ENCODE measurements at regions not wholly inside any gene's neighbourhood (a gene's known extent, or its start where the extent isn't known, plus 50 kb on each side); places are given as distances from the start of the nearest gene placed in this dataset.

DNA sequence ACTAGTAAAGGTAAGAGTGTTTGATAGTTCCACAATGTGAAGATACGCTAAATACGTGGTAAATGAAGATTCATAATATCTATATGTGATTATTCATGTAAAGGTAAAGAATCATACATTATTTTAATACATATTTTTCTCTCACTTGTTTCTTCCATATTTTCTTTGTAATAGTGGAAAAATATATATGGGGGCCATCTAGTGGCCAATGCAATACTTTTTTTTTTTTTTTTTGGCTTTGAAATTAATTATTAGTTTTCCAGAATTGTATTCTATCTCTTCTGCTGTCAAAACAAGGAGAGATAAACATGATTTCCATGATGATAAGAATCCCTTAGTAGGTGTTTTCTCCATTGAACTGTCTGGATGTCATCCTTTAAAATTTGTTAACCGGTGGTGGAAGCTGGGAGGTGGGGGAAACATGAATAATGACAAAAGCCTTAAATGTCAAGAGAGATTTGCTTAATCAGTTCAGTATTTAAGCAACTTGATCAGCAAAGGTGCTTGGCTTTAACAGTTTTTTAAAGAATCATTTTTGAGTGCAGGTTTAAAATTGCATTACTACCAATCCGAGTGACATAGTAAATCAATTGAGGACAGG lies 508.7 kb upstream of the HTR2C start:
- no peak for TF ChIP-seq SIX5 (IDR thresholded peaks at IDR 0.05; ENCODE audit: low read depth, low read length)
- no peak for TF ChIP-seq POLR2A (IDR thresholded peaks at IDR 0.05; ENCODE audit: control extremely low read depth in 1 of 2, low read depth in 2 of 2, low read length in 2 of 2)
- TF ChIP-seq, protein P1, sequence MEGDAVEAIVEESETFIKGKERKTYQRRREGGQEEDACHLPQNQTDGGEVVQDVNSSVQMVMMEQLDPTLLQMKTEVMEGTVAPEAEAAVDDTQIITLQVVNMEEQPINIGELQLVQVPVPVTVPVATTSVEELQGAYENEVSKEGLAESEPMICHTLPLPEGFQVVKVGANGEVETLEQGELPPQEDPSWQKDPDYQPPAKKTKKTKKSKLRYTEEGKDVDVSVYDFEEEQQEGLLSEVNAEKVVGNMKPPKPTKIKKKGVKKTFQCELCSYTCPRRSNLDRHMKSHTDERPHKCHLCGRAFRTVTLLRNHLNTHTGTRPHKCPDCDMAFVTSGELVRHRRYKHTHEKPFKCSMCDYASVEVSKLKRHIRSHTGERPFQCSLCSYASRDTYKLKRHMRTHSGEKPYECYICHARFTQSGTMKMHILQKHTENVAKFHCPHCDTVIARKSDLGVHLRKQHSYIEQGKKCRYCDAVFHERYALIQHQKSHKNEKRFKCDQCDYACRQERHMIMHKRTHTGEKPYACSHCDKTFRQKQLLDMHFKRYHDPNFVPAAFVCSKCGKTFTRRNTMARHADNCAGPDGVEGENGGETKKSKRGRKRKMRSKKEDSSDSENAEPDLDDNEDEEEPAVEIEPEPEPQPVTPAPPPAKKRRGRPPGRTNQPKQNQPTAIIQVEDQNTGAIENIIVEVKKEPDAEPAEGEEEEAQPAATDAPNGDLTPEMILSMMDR (IDR thresholded peaks at IDR 0.05; ENCODE audit: control extremely low read depth in 1 of 3, insufficient read depth in 1 of 3, low read depth in 1 of 3, low read length in 3 of 3) = no peak
- no peak for TF ChIP-seq EGR1 (IDR thresholded peaks at IDR 0.05; ENCODE audit: borderline replicate concordance, low read depth, low read length)
- TF ChIP-seq SP2 (IDR thresholded peaks at IDR 0.05; ENCODE audit: low read length) = no peak
- TF ChIP-seq EZH2 (IDR thresholded peaks at IDR 0.05; ENCODE audit: low read depth, low read length, severe bottlenecking) = no peak
- TF ChIP-seq, protein P2, sequence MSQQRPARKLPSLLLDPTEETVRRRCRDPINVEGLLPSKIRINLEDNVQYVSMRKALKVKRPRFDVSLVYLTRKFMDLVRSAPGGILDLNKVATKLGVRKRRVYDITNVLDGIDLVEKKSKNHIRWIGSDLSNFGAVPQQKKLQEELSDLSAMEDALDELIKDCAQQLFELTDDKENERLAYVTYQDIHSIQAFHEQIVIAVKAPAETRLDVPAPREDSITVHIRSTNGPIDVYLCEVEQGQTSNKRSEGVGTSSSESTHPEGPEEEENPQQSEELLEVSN (IDR thresholded peaks at IDR 0.05) = no peak
- TF ChIP-seq MAFK (IDR thresholded peaks at IDR 0.05; ENCODE audit: low read depth, low read length) = no peak
- no peak for TF ChIP-seq POLR2AphosphoS5 (IDR thresholded peaks at IDR 0.05; ENCODE audit: low read depth, low read length)
- no peak for TF ChIP-seq HDAC6 (IDR thresholded peaks at IDR 0.05; ENCODE audit: low read depth, low read length)
- TF ChIP-seq NRF1 (IDR thresholded peaks at IDR 0.05; ENCODE audit: low read depth, low read length) = no peak
- TF ChIP-seq RFX5 (IDR thresholded peaks at IDR 0.05; ENCODE audit: borderline replicate concordance, low read depth, low read length) = no peak
- no peak for TF ChIP-seq EP300 (IDR thresholded peaks at IDR 0.05; ENCODE audit: borderline replicate concordance in 1 of 2, low read depth in 2 of 2, low read length in 2 of 2)
